Ovary (tissue), 3 donors: ENCODE measurements at regions not wholly inside any gene's neighbourhood (a gene's known extent, or its start where the extent isn't known, plus 50 kb on each side); places are given as distances from the start of the nearest gene placed in this dataset.

ENCODE experiments used
- POLR2A ChIP-seq: fragments of 450-650 bp; IDR thresholded peaks from one replicate; pipeline ENCODE4 v1.6.1; 2017; ENCODE audit warnings: antibody characterized with exemption, mild to moderate bottlenecking, moderate library complexity
- TF ChIP-seq, protein P1 (sequence below), 3 donors: fragments of 450-650 bp in 2 of 3; fragments of 200-600 bp in 1 of 3; IDR thresholded peaks; one replicate each; pipeline versions ENCODE4 v1.5.1 to v1.8.0; 2016 to 2022; ENCODE audit warnings: antibody characterized with exemption in 3 of 3, mild to moderate bottlenecking in 1 of 3
- donor health status: DM: no; HTN: no; CAD: no.

DNA sequence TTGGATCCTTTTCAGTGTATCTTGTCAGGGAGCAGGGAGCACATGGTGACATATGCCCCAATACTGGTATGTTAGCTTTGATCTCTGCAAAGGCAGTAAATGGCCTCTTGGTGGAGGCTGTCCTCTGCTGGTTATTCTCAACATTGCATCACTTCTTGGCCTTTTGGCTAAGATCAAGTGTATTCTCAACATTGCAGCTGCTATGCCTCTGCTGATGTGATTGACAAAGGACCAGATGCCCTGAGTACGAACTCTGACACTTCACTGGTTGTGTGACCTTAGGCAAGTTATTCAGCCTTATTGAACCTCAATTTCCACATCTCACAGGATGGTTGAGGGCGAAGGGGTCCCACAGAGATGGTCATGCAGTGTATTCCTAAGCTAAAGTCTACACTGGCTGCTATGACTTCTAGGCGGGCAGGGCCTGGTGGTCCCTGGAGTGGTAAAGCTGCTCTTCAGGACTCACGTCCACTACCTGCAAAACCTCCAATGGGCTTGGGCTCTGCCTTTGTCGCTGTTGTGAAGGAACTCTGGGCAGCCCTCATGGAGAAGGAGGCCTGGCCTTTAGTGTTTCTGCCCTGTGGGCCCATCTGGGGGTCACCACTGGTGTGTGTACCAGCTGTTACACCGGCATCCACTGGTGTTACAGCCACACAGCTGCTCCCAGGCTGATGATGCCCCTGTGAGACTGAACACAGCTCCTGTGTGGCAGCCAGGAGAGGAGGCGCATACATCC is 64.8 kb downstream of the DNTTIP2 start:
- no peak for TF ChIP-seq POLR2A
- TF ChIP-seq, protein P1, sequence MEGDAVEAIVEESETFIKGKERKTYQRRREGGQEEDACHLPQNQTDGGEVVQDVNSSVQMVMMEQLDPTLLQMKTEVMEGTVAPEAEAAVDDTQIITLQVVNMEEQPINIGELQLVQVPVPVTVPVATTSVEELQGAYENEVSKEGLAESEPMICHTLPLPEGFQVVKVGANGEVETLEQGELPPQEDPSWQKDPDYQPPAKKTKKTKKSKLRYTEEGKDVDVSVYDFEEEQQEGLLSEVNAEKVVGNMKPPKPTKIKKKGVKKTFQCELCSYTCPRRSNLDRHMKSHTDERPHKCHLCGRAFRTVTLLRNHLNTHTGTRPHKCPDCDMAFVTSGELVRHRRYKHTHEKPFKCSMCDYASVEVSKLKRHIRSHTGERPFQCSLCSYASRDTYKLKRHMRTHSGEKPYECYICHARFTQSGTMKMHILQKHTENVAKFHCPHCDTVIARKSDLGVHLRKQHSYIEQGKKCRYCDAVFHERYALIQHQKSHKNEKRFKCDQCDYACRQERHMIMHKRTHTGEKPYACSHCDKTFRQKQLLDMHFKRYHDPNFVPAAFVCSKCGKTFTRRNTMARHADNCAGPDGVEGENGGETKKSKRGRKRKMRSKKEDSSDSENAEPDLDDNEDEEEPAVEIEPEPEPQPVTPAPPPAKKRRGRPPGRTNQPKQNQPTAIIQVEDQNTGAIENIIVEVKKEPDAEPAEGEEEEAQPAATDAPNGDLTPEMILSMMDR (IDR thresholded peaks at IDR 0.05) = peak; percentile 86 to 93 (median 92)
